Mesendoderm (in vitro differentiated cells): ENCODE measurements at regions not wholly inside any gene's neighbourhood (a gene's known extent, or its start where the extent isn't known, plus 50 kb on each side); places are given as distances from the start of the nearest gene placed in this dataset.

Experiments
- DNase-seq: peaks from one replicate; pipeline ENCODE4 v3.0.0; 2013
- H2AK5ac ChIP-seq: 2 replicates; pipeline ENCODE4 v1.6.1; 2013; ENCODE audit warnings: low read length, inconsistent platforms
- H2BK120ac ChIP-seq: 2 replicates; pipeline ENCODE4 v1.6.1; 2013; ENCODE audit warnings: low read depth, mild to moderate bottlenecking, low read length, moderate library complexity, mixed read lengths
- H2BK15ac ChIP-seq: replicated peaks from 2 replicates; pipeline ENCODE4 v1.6.1; 2013; ENCODE audit warnings: low read depth, mild to moderate bottlenecking, moderate library complexity
- H2BK5ac ChIP-seq: 2 replicates; pipeline ENCODE4 v1.6.1; 2013; ENCODE audit warnings: low read length, inconsistent platforms
- H3K18ac ChIP-seq: 2 replicates; pipeline ENCODE4 v1.6.1; 2013; ENCODE audit warnings: mild to moderate bottlenecking, low read length, mixed read lengths
- H3K23ac ChIP-seq: one replicate; pipeline ENCODE4 v1.6.1; 2013; ENCODE audit warnings: low read length
- H3K27ac ChIP-seq: 2 replicates; pipeline ENCODE4 v1.5.1; 2013; ENCODE audit warnings: low read depth, mild to moderate bottlenecking, inconsistent platforms, low read length, moderate library complexity
- H3K27me3 ChIP-seq: 2 replicates; pipeline ENCODE4 v1.6.1; 2013; ENCODE audit warnings: low read length, control low read depth, mild to moderate bottlenecking, inconsistent platforms; ENCODE audit not compliant: insufficient read depth, poor library complexity
- H3K36me3 ChIP-seq: 2 replicates; pipeline ENCODE4 v1.6.1; 2013; ENCODE audit warnings: low read length, inconsistent platforms; ENCODE audit not compliant: control insufficient read depth, insufficient read depth
- H3K4ac ChIP-seq: one replicate; pipeline ENCODE4 v1.6.1; 2013; ENCODE audit warnings: low read depth, mild to moderate bottlenecking, low read length, moderate library complexity
- H3K4me1 ChIP-seq: 2 replicates; pipeline ENCODE4 v1.6.1; 2013; ENCODE audit warnings: low read depth, low read length, inconsistent platforms; ENCODE audit not compliant: control insufficient read depth
- H3K4me2 ChIP-seq: 2 replicates; pipeline ENCODE4 v1.6.1; 2013; ENCODE audit warnings: low read length
- H3K4me3 ChIP-seq: 2 replicates; pipeline ENCODE4 v1.5.1; 2013; ENCODE audit warnings: mild to moderate bottlenecking, low read length
- H3K56ac ChIP-seq: one replicate; pipeline ENCODE4 v1.6.1; 2013; ENCODE audit warnings: low read length
- H3K79me1 ChIP-seq: 2 replicates; pipeline ENCODE4 v1.6.1; 2013; ENCODE audit warnings: low read length, inconsistent platforms
- H3K79me2 ChIP-seq: 2 replicates; pipeline ENCODE4 v1.6.1; 2013; ENCODE audit warnings: mild to moderate bottlenecking, low read length; ENCODE audit not compliant: control insufficient read depth, insufficient read depth
- H3K9ac ChIP-seq: 2 replicates; pipeline ENCODE4 v1.6.1; 2013; ENCODE audit warnings: low read length, inconsistent platforms
- H4K5ac ChIP-seq: one replicate; pipeline ENCODE4 v1.6.1; 2013; ENCODE audit warnings: low read length
- H4K8ac ChIP-seq: one replicate; pipeline ENCODE4 v1.6.1; 2013; ENCODE audit warnings: low read depth, mild to moderate bottlenecking, control low read depth, low read length, moderate library complexity
- WGBS: extraction: QIAGEN DNeasy Blood & Tissue Kit; methylation state at CpG from one replicate; pipeline ENCODE4 v1.1.7; 2013; ENCODE audit warnings: low lambda C conversion rate, missing lambda C conversion rate; ENCODE audit not compliant: insufficient coverage; ENCODE audit errors: extremely low coverage; 5-methylcytosine and 5-hydroxymethylcytosine counted together

- H3K18ac ChIP-seq, result no peak overlapping the region
- H3K27me3 ChIP-seq, result no peaks in the 10 kb centered on the region
- H3K9ac ChIP-seq, result no peak overlapping the region
- H3K36me3 ChIP-seq, result no peaks in the 10 kb centered on the region
- no peak overlapping the region for H3K56ac ChIP-seq
- no peak overlapping the region for H4K5ac ChIP-seq
- no peak overlapping the region for H2BK5ac ChIP-seq
- no peak overlapping the region for H2BK15ac ChIP-seq
- H3K4me3 ChIP-seq, result no peak overlapping the region
- H2BK120ac ChIP-seq, result no peak overlapping the region
- no peaks in the 10 kb centered on the region for H3K79me1 ChIP-seq
- H2AK5ac ChIP-seq, result no peak overlapping the region
- no peak for DNase-seq
- no peak overlapping the region for H3K23ac ChIP-seq
- no peaks in the 10 kb centered on the region for H3K4me1 ChIP-seq
- H3K79me2 ChIP-seq, result no peaks in the 10 kb centered on the region
- WGBS, result no CpG with 5 or more reads among the region's 5 CpGs
- H3K4me2 ChIP-seq, result no peak overlapping the region
- H3K4ac ChIP-seq, result no peak overlapping the region
- H4K8ac ChIP-seq, result no peak overlapping the region
- no peak overlapping the region for H3K27ac ChIP-seq
These were observed 862.5 kb upstream of the ID2 start for GRCh38 chr2:7819316-7819715.

GRCh38 chr2:7819850-7820249 lies 862.0 kb upstream of the ID2 start:
- Histone ChIP-seq H3K4me2 (no peak overlapping the region), H2BK120ac (no peak overlapping the region), H4K5ac (no peak overlapping the region), H3K36me3 (no peaks in the 10 kb centered on the region), H2AK5ac (no peak overlapping the region), H3K4ac (no peak overlapping the region), H3K4me1 (no peaks in the 10 kb centered on the region), H3K4me3 (no peak overlapping the region), H2BK15ac (no peak overlapping the region), H3K27ac (no peak overlapping the region), H3K79me1 (no peaks in the 10 kb centered on the region), H3K56ac (no peak overlapping the region), H3K9ac (no peak overlapping the region), H3K27me3 (no peaks in the 10 kb centered on the region), H3K79me2 (no peaks in the 10 kb centered on the region), H3K18ac (no peak overlapping the region), H3K23ac (no peak overlapping the region), H4K8ac (no peak overlapping the region), H2BK5ac (no peak overlapping the region)
- WGBS, result no CpG with 5 or more reads among the region's 4 CpGs
- peak; percentile 3 for DNase-seq

GRCh38 chr2:7824211-7824610 lies 857.6 kb upstream of the ID2 start:
- Histone ChIP-seq H3K36me3 (no peaks in the 10 kb centered on the region), H2AK5ac (no peak overlapping the region), H2BK15ac (no peak overlapping the region), H3K79me2 (no peaks in the 10 kb centered on the region), H3K4me3 (no peak overlapping the region), H2BK120ac (no peak overlapping the region), H2BK5ac (no peak overlapping the region), H3K27me3 (no peaks in the 10 kb centered on the region), H3K79me1 (no peaks in the 10 kb centered on the region), H3K56ac (no peak overlapping the region), H3K27ac (no peak overlapping the region), H3K23ac (no peak overlapping the region), H3K4me1 (no peaks in the 10 kb centered on the region), H3K9ac (no peak overlapping the region), H3K4me2 (no peak overlapping the region), H3K18ac (no peak overlapping the region), H4K8ac (no peak overlapping the region), H4K5ac (no peak overlapping the region), H3K4ac (no peak overlapping the region)
- no peak for DNase-seq
- no CpG with 5 or more reads among the region's 2 CpGs for WGBS

- Histone ChIP-seq H3K4me3 (no peak overlapping the region), H2AK5ac (no peak overlapping the region), H3K4me1 (no peaks in the 10 kb centered on the region), H2BK15ac (no peak overlapping the region), H4K8ac (no peak overlapping the region), H3K36me3 (no peaks in the 10 kb centered on the region), H3K27me3 (no peaks in the 10 kb centered on the region), H2BK120ac (no peak overlapping the region), H3K4ac (no peak overlapping the region), H3K56ac (no peak overlapping the region), H3K9ac (no peak overlapping the region), H2BK5ac (no peak overlapping the region), H3K4me2 (no peak overlapping the region), H3K27ac (no peak overlapping the region), H4K5ac (no peak overlapping the region), H3K18ac (no peak overlapping the region), H3K23ac (no peak overlapping the region), H3K79me2 (no peaks in the 10 kb centered on the region), H3K79me1 (no peaks in the 10 kb centered on the region)
- DNase-seq, result no peak
- no CpG with 5 or more reads among the region's 9 CpGs for WGBS
These were observed 856.1 kb upstream of the ID2 start for GRCh38 chr2:7825591-7826312.

- Histone ChIP-seq H3K56ac (no peak overlapping the region), H3K79me1 (no peaks in the 10 kb centered on the region), H2BK120ac (no peak overlapping the region), H2BK15ac (no peak overlapping the region), H4K8ac (no peak overlapping the region), H3K9ac (no peak overlapping the region), H3K4me3 (no peak overlapping the region), H3K27me3 (no peaks in the 10 kb centered on the region), H3K4me1 (no peaks in the 10 kb centered on the region), H3K27ac (no peak overlapping the region), H2BK5ac (no peak overlapping the region), H3K4me2 (no peak overlapping the region), H4K5ac (no peak overlapping the region), H3K4ac (no peak overlapping the region), H3K36me3 (no peaks in the 10 kb centered on the region), H2AK5ac (no peak overlapping the region), H3K79me2 (no peaks in the 10 kb centered on the region), H3K18ac (no peak overlapping the region), H3K23ac (no peak overlapping the region)
- no peak for DNase-seq
- no CpG with 5 or more reads among the region's 4 CpGs for WGBS
These were observed 855.2 kb upstream of the ID2 start for GRCh38 chr2:7826656-7827055.

- no peaks in the 10 kb centered on the region for H3K36me3 ChIP-seq
- DNase-seq, result no peak
- no peak overlapping the region for H2BK120ac ChIP-seq
- no peak overlapping the region for H3K27ac ChIP-seq
- no peak overlapping the region for H2BK5ac ChIP-seq
- H3K79me2 ChIP-seq, result no peaks in the 10 kb centered on the region
- no peak overlapping the region for H2BK15ac ChIP-seq
- H3K18ac ChIP-seq, result no peak overlapping the region
- no peaks in the 10 kb centered on the region for H3K27me3 ChIP-seq
- no peak overlapping the region for H4K5ac ChIP-seq
- H3K79me1 ChIP-seq, result no peaks in the 10 kb centered on the region
- no peaks in the 10 kb centered on the region for H3K4me1 ChIP-seq
- H3K23ac ChIP-seq, result no peak overlapping the region
- H2AK5ac ChIP-seq, result no peak overlapping the region
- no peak overlapping the region for H3K9ac ChIP-seq
- H3K4me2 ChIP-seq, result no peak overlapping the region
- no peak overlapping the region for H3K4ac ChIP-seq
- H3K56ac ChIP-seq, result no peak overlapping the region
- no peak overlapping the region for H3K4me3 ChIP-seq
- WGBS, result no CpG with 5 or more reads among the region's 3 CpGs
- H4K8ac ChIP-seq, result no peak overlapping the region
These were observed 852.6 kb upstream of the ID2 start for GRCh38 chr2:7829241-7829640.
